ENCODE measurements at regions not wholly inside any gene's neighbourhood (a gene's known extent, or its start where the extent isn't known, plus 50 kb on each side); places are given as distances from the start of the nearest gene placed in this dataset.
A peak's percentile ranks its signal among the peaks of the same experiment; 100 is the strongest.

- TF ChIP-seq CTCF (conservative IDR thresholded peaks at IDR 0.05) = no peak
- no peak overlapping the region for H3K27ac ChIP-seq
These were observed 60.7 kb upstream of the ATP5PO start for GRCh38 chr21:33976082-33977016.

- no peak for TF ChIP-seq CTCF (conservative IDR thresholded peaks at IDR 0.05)
- no peak overlapping the region for H3K27ac ChIP-seq
These were observed 60.0 kb upstream of the ATP5PO start for GRCh38 chr21:33975548-33976081.

- no peak for TF ChIP-seq CTCF (conservative IDR thresholded peaks at IDR 0.05)
- no peak overlapping the region for H3K27ac ChIP-seq
These were observed 59.2 kb upstream of the ATP5PO start for GRCh38 chr21:33974513-33975468.

- TF ChIP-seq CTCF (conservative IDR thresholded peaks at IDR 0.05) = no peak
- no peak overlapping the region for H3K27ac ChIP-seq
These were observed 57.7 kb upstream of the ATP5PO start for GRCh38 chr21:33973268-33973667.

- TF ChIP-seq CTCF (conservative IDR thresholded peaks at IDR 0.05) = no peak
- H3K27ac ChIP-seq = peak overlapping the region; percentile 21; the same call in 1 of the 2 replicates
These were observed 56.9 kb upstream of the ATP5PO start for GRCh38 chr21:33972539-33972938.

GRCh38 chr21:33971492-33972013, 55.9 kb upstream of the ATP5PO start:
- peak overlapping the region; percentile 21; the same call in 1 of the 2 replicates for H3K27ac ChIP-seq
- TF ChIP-seq CTCF (conservative IDR thresholded peaks at IDR 0.05) = no peak
